GM20000 (cell line): ENCODE measurements at regions not wholly inside any gene's neighbourhood (a gene's known extent, or its start where the extent isn't known, plus 50 kb on each side); places are given as distances from the start of the nearest gene placed in this dataset.

Source experiments
- DNase-seq: peaks from one replicate; pipeline ENCODE4 v3.0.0; 2012; ENCODE audit warnings: low spot score
- CTCF ChIP-seq: IDR thresholded peaks from 2 replicates; pipeline ENCODE4 v1.5.1; 2012; ENCODE audit warnings: mild to moderate bottlenecking, control low read depth; ENCODE audit errors: extremely low read depth, missing control alignments

GRCh38 chr3:16743276-16743675 lies 138.1 kb upstream of the DAZL start:
- DNase-seq: no peak
- no peak for TF ChIP-seq CTCF

- no peak for DNase-seq
These were observed 125.4 kb upstream of the PLCL2 start for GRCh38 chr3:16759227-16759903.

GRCh38 chr3:16761571-16761970 lies 123.2 kb upstream of the PLCL2 start:
- no peak for DNase-seq
- TF ChIP-seq CTCF: no peak

More at GRCh38 chr3:16759227-16759903, 125.4 kb upstream of the PLCL2 start:
- TF ChIP-seq CTCF: no peak

- DNase-seq: no peak
- no peak for TF ChIP-seq CTCF
These were observed 119.1 kb upstream of the PLCL2 start for GRCh38 chr3:16765661-16766060.

GRCh38 chr3:16767006-16767405 lies 117.7 kb upstream of the PLCL2 start:
- DNase-seq: no peak
- TF ChIP-seq CTCF: no peak

- no peak for TF ChIP-seq CTCF
- DNase-seq: no peak
These were observed 116.7 kb upstream of the PLCL2 start for GRCh38 chr3:16768014-16768413.

- no peak for TF ChIP-seq CTCF
- no peak for DNase-seq
These were observed 115.8 kb upstream of the PLCL2 start for GRCh38 chr3:16768956-16769355.
